Cardiac muscle cell (in vitro differentiated cells and primary cell): ENCODE measurements at regions not wholly inside any gene's neighbourhood (a gene's known extent, or its start where the extent isn't known, plus 50 kb on each side); places are given as distances from the start of the nearest gene placed in this dataset.
"Not testable (repeated sequence)": the region's sequence is repeated elsewhere in the genome, so short reads cannot be mapped to it uniquely, and the experiment has no call there.

Experiments
- DNase-seq, 2 donors: peaks; one replicate each; pipeline versions ENCODE4 v3.0.0 to v3.0.0-alpha.2; 2010 to 2017; ENCODE audit warnings: low read depth in 1 of 2, low spot score in 1 of 2
- H3K27ac ChIP-seq: fragments of 200-600 bp; sonication (generic); 2 replicates; pipeline ENCODE4 v1.5.1; 2016
- H3K27me3 ChIP-seq: fragments of 200-600 bp; sonication (generic); 2 replicates; pipeline ENCODE4 v1.6.0; 2016; ENCODE audit warnings: control low read depth
- H3K36me3 ChIP-seq: fragments of 200-600 bp; sonication (generic); 2 replicates; pipeline ENCODE4 v1.5.1; 2016; ENCODE audit warnings: control low read depth
- H3K4me1 ChIP-seq: fragments of 200-600 bp; sonication (generic); 2 replicates; pipeline ENCODE4 v1.8.1; 2017; ENCODE audit warnings: low read depth, mild to moderate bottlenecking, mixed run types
- H3K4me3 ChIP-seq: fragments of 200-600 bp; sonication (generic); 2 replicates; pipeline ENCODE4 v1.5.1; 2016; ENCODE audit warnings: mild to moderate bottlenecking
- H3K9me3 ChIP-seq: fragments of 200-600 bp; sonication (generic); 2 replicates; pipeline ENCODE4 v1.5.1; 2017; ENCODE audit warnings: low read depth, mild to moderate bottlenecking, control low read depth
- TF ChIP-seq, protein P1 (sequence below): IDR thresholded peaks from 2 replicates; pipeline ENCODE4 v1.5.1; 2012; ENCODE audit warnings: low read depth, mild to moderate bottlenecking, low read length

DNA sequence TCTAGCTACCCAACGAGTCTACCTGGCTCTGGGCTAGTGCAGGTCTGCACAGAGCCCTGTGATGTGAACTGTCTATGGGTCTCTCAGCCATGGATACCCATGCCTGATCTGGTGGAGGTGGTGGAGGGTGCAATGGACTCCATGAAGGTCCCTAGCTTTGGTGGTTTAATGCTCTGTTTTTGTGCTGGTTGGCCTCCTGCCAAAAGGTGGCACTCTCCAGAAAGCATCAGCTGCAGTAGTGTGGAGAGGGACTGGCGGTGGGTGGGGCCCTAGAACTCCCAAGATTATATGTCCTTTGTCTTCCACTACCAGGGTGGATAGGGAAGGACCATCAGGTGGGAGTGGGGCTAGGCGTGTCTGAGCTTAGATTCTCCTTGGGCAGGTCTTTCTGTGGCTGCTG lies 290.1 kb downstream of the AGTPBP1 start:
- H3K27ac ChIP-seq = no peak overlapping the region
- no peak overlapping the region for H3K4me3 ChIP-seq
- TF ChIP-seq, protein P1, sequence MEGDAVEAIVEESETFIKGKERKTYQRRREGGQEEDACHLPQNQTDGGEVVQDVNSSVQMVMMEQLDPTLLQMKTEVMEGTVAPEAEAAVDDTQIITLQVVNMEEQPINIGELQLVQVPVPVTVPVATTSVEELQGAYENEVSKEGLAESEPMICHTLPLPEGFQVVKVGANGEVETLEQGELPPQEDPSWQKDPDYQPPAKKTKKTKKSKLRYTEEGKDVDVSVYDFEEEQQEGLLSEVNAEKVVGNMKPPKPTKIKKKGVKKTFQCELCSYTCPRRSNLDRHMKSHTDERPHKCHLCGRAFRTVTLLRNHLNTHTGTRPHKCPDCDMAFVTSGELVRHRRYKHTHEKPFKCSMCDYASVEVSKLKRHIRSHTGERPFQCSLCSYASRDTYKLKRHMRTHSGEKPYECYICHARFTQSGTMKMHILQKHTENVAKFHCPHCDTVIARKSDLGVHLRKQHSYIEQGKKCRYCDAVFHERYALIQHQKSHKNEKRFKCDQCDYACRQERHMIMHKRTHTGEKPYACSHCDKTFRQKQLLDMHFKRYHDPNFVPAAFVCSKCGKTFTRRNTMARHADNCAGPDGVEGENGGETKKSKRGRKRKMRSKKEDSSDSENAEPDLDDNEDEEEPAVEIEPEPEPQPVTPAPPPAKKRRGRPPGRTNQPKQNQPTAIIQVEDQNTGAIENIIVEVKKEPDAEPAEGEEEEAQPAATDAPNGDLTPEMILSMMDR = no peak

DNA sequence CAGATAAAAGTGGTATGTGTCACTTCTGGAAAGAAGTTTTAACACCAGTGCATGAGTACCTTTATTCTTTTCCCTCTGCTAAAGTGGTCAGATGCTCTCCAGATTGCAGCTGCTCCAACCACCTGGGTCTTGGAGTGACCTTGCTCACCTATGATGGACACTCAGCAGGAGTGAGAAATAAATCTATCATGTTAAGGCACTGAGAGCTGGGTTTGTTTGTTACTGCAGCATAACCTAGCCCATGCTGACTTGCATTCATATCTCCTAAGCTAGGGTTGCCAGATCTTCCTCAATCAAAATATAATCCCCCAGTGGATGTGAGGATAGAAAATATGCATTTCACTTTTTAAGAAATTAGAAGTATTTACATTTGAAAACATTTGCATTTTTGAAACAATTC lies 295.9 kb downstream of the AGTPBP1 start:
- no peaks in the 10 kb centered on the region for H3K9me3 ChIP-seq
- H3K27ac ChIP-seq = no peak overlapping the region
- no peaks in the 10 kb centered on the region for H3K36me3 ChIP-seq
- TF ChIP-seq, protein P1 = no peak
- no peak overlapping the region for H3K4me3 ChIP-seq
- no peaks in the 10 kb centered on the region for H3K4me1 ChIP-seq
- no peak for DNase-seq
- H3K27me3 ChIP-seq = no peaks in the 10 kb centered on the region

More for the DNA sequence above, 290.1 kb downstream of the AGTPBP1 start:
- Histone ChIP-seq H3K36me3 (no peaks in the 10 kb centered on the region), H3K9me3 (no peaks in the 10 kb centered on the region), H3K4me1 (no peaks in the 10 kb centered on the region), H3K27me3 (no peaks in the 10 kb centered on the region)
- DNase-seq = no peak

- H3K4me1 ChIP-seq = no peaks in the 10 kb centered on the region
- TF ChIP-seq, protein P1 = no peak
- no peaks in the 10 kb centered on the region for H3K36me3 ChIP-seq
- no peak overlapping the region for H3K27ac ChIP-seq
- H3K27me3 ChIP-seq = no peaks in the 10 kb centered on the region
- no peak for DNase-seq
- H3K9me3 ChIP-seq = no peaks in the 10 kb centered on the region
- no peak overlapping the region for H3K4me3 ChIP-seq
Observed at GRCh38 chr9:85444243-85444642, 297.5 kb downstream of the AGTPBP1 start.

DNA sequence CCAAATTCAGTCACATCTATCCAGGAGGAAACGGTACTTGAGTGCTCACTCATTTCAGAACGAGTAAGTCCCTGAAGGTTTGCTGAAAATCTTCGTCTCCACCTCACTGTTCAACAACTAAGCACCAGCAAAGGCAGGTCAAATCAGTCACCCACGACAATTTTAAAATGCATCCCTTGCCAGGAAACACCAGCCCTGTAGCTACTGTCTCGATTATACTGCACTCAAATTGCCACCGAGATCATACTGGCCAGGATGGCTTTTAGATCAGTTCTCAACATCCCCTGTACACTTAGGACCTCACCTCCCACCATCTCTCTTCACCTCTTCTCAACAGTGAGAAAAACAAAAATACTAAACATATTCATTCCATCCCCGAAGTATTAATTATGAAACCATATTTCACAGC lies 298.6 kb downstream of the AGTPBP1 start:
- TF ChIP-seq, protein P1 = no peak
- DNase-seq = no peak
- Histone ChIP-seq H3K4me3 (no peak overlapping the region), H3K36me3 (no peaks in the 10 kb centered on the region), H3K4me1 (no peaks in the 10 kb centered on the region), H3K9me3 (no peaks in the 10 kb centered on the region), H3K27me3 (no peaks in the 10 kb centered on the region), H3K27ac (no peak overlapping the region)

- H3K9me3 ChIP-seq = no peaks in the 10 kb centered on the region
- TF ChIP-seq, protein P1 = no peak
- no peak overlapping the region for H3K27ac ChIP-seq
- no peak overlapping the region for H3K4me3 ChIP-seq
- H3K4me1 ChIP-seq = no peaks in the 10 kb centered on the region
- no peak for DNase-seq
- no peaks in the 10 kb centered on the region for H3K36me3 ChIP-seq
- no peaks in the 10 kb centered on the region for H3K27me3 ChIP-seq
Observed at GRCh38 chr9:85439791-85440190, 302.0 kb downstream of the AGTPBP1 start.

DNA sequence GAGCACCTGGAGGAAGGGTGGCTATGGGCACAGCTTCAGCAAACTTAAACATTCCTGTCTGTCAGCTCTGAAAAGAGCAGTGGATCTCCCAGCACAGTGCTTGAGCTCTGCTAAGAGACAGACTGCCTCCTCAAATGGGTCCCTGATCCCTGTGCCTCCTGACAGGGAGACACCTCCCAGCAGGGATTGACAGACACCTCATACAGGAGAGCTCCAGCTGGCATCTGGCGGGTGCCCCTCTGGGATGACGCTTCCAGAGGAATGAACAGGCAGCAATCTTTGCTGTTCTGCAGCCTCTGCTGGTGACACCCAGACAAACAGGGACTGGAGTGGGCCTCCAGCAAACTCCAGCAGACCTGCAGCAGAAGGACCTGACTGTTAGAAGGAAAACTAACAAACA lies 307.8 kb downstream of the AGTPBP1 start:
- DNase-seq, H3K27ac ChIP-seq, H3K4me1 ChIP-seq, H3K9me3 ChIP-seq, H3K4me3 ChIP-seq, H3K27me3 ChIP-seq, H3K36me3 ChIP-seq: not testable (repeated sequence)

- not testable (repeated sequence) for H3K36me3 ChIP-seq, H3K27me3 ChIP-seq, H3K4me1 ChIP-seq, H3K4me3 ChIP-seq, H3K27ac ChIP-seq, DNase-seq, H3K9me3 ChIP-seq
Observed at GRCh38 chr9:85433551-85433950, 308.2 kb downstream of the AGTPBP1 start.
